ENCODE measurements at regions not wholly inside any gene's neighbourhood (a gene's known extent, or its start where the extent isn't known, plus 50 kb on each side); places are given as distances from the start of the nearest gene placed in this dataset.

DNA sequence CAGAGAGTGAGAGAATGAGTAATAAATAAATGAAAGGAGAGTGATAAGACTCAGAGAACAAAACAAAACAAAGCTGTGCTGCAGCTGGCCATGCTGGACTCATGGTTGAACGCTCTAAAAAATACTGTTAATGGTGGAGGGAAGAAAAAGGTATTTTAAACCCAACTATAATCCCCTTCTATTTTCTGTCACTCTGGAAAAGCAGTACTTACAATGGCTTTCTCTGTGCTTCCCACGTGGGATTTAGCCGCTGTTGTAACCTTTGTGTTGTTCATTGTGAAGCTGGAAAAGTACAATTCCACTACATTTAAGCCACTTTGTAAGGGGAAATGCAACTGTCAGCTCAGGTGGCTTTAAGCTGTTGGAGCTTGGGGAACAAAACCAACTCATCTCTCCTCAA lies 917.7 kb downstream of the IGSF11 start:
- no peak overlapping the region for H3K27ac Mint-ChIP-seq
- H3K27me3 Mint-ChIP-seq: peaks cover 4% of the 10 kb centered on the region
- DNase-seq (ENCODE audit: extremely low spot score, unreplicated experiment): no peak
- H3K4me1 Mint-ChIP-seq (ENCODE audit: unreplicated experiment): peaks cover 8% of the 10 kb centered on the region
- no peaks in the 10 kb centered on the region for H3K9me3 Mint-ChIP-seq
- H3K4me3 Mint-ChIP-seq: no peak overlapping the region
- TF ChIP-seq, protein P1, sequence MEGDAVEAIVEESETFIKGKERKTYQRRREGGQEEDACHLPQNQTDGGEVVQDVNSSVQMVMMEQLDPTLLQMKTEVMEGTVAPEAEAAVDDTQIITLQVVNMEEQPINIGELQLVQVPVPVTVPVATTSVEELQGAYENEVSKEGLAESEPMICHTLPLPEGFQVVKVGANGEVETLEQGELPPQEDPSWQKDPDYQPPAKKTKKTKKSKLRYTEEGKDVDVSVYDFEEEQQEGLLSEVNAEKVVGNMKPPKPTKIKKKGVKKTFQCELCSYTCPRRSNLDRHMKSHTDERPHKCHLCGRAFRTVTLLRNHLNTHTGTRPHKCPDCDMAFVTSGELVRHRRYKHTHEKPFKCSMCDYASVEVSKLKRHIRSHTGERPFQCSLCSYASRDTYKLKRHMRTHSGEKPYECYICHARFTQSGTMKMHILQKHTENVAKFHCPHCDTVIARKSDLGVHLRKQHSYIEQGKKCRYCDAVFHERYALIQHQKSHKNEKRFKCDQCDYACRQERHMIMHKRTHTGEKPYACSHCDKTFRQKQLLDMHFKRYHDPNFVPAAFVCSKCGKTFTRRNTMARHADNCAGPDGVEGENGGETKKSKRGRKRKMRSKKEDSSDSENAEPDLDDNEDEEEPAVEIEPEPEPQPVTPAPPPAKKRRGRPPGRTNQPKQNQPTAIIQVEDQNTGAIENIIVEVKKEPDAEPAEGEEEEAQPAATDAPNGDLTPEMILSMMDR (conservative IDR thresholded peaks at IDR 0.05): no peak
- H3K36me3 Mint-ChIP-seq: no peaks in the 10 kb centered on the region

DNA sequence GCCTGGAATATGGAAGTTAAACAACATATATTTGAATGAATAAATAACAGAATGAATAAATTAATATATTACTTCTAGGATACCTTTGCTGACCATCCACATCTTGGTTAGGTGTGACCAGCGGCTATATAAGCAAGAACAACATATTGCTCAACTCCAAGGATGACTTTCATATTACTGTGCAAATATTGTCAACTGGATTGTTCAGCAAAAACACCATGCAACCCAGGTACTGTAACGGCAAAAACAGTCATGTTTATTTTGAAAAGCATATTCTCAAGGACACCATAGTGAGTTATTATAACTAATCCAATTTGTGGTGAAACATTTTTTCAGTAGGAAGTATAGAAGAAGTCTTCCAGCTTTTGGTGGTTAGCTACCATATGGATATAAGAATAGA lies 907.9 kb downstream of the IGSF11 start:
- Mint-ChIP-seq H3K27ac (no peak overlapping the region), H3K9me3 (no peaks in the 10 kb centered on the region), H3K36me3 (no peaks in the 10 kb centered on the region), H3K4me3 (no peak overlapping the region), H3K27me3 (no peaks in the 10 kb centered on the region), H3K4me1 (ENCODE audit: unreplicated experiment) (no peaks in the 10 kb centered on the region)
- TF ChIP-seq, protein P1 (conservative IDR thresholded peaks at IDR 0.05): no peak
- no peak for DNase-seq (ENCODE audit: extremely low spot score, unreplicated experiment)

DNA sequence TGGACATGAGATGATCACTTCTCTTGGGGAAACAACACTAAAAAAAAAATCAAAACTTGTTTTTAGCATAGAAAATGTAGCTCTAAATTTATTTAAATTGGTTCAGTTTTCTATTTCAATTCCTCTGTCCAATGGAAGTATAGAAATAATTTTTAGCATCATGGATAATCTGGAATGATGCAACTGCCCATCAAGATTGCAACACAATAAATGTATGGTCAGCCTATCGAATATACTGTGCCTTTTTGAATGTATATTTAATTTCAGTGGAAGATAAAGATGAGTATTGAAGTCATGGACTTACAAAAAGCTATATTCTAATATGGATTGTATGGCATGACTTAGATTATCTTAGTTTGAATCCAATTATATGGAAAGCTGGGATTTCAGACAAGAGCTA lies 906.7 kb downstream of the IGSF11 start:
- H3K4me1 Mint-ChIP-seq (ENCODE audit: unreplicated experiment): no peaks in the 10 kb centered on the region
- H3K4me3 Mint-ChIP-seq: no peak overlapping the region
- H3K36me3 Mint-ChIP-seq: no peaks in the 10 kb centered on the region
- TF ChIP-seq, protein P1 (conservative IDR thresholded peaks at IDR 0.05): no peak
- H3K27me3 Mint-ChIP-seq: no peaks in the 10 kb centered on the region
- no peak for DNase-seq (ENCODE audit: extremely low spot score, unreplicated experiment)
- H3K9me3 Mint-ChIP-seq: no peaks in the 10 kb centered on the region
- H3K27ac Mint-ChIP-seq: no peak overlapping the region

DNA sequence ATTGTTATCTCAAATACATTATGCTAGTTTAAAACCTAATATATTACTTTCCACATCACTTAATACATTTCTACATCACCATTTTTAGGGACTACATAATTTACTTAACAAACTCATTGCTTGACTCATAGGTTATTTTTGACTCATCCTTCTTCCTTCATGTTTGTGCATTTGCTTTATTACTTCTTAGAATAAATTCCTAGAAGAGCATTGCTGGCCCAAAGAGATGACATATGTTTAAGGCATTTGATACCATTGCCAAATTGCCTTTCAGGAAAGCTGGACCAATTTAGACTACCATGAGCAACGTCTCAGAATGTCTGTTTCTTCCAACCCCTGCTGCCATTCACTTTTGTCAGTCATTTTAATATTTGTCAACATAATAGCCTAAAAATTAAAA lies 905.8 kb downstream of the IGSF11 start:
- Mint-ChIP-seq H3K36me3 (no peaks in the 10 kb centered on the region), H3K9me3 (no peaks in the 10 kb centered on the region), H3K27me3 (no peaks in the 10 kb centered on the region), H3K4me3 (no peak overlapping the region), H3K27ac (no peak overlapping the region), H3K4me1 (ENCODE audit: unreplicated experiment) (no peaks in the 10 kb centered on the region)
- TF ChIP-seq, protein P1 (conservative IDR thresholded peaks at IDR 0.05): no peak
- no peak for DNase-seq (ENCODE audit: extremely low spot score, unreplicated experiment)

DNA sequence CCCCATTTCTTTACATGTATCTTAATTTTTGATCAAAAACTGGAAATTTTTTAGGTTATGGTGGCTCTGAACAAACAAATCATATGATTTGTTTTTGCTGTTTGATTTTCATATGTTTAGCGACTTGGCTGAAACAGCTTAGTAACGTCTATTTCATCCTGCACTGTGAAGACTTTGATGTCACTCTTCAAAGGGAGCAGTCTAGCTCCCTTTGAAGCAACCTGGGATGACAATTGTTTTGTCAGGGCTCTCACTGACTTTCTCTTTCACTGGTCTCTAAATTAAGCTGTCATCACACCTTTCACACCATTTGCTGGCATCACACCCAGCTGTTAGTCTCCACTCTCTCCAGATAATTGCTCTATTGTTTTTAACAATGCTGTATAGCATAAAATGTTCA lies 896.9 kb downstream of the IGSF11 start:
- TF ChIP-seq, protein P1 (conservative IDR thresholded peaks at IDR 0.05): no peak

DNA sequence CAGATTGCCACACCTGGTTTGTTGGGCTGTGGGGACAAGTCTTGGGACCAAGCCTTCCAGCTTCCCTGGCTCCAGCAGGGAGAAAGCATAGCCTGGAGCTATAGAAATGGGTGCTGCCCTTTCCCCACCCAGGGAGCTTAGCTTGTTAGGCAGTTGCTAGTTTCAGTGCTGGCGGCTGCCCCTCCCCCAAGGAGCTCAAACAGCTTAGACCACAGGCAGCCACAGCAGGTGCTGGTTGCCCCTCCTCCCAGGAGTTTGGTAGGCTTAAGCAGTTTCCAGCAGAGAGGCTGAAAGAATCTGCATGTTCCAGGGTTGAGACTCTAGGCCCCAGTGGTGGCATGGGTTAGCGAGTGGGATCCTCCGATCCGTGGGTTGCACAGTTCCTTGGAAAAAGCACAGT lies 889.7 kb downstream of the IGSF11 start:
- no peak for DNase-seq (ENCODE audit: extremely low spot score, unreplicated experiment)
- Mint-ChIP-seq H3K4me1 (ENCODE audit: unreplicated experiment) (no peaks in the 10 kb centered on the region), H3K27ac (no peak overlapping the region), H3K36me3 (peaks cover 3% of the 10 kb centered on the region), H3K4me3 (no peak overlapping the region), H3K9me3 (peaks cover 9% of the 10 kb centered on the region), H3K27me3 (no peaks in the 10 kb centered on the region)
- TF ChIP-seq, protein P1 (conservative IDR thresholded peaks at IDR 0.05): no peak

More for the DNA sequence above, 896.9 kb downstream of the IGSF11 start:
- H3K27me3 Mint-ChIP-seq: no peaks in the 10 kb centered on the region
- H3K9me3 Mint-ChIP-seq: peaks cover 10% of the 10 kb centered on the region
- H3K4me1 Mint-ChIP-seq (ENCODE audit: unreplicated experiment): no peaks in the 10 kb centered on the region
- no peak for DNase-seq (ENCODE audit: extremely low spot score, unreplicated experiment)
- no peak overlapping the region for H3K27ac Mint-ChIP-seq
- no peaks in the 10 kb centered on the region for H3K36me3 Mint-ChIP-seq
- no peak overlapping the region for H3K4me3 Mint-ChIP-seq

Data from type B pancreatic cell (in vitro differentiated cells).